GM23338 (cell line): ENCODE measurements at regions not wholly inside any gene's neighbourhood (a gene's known extent, or its start where the extent isn't known, plus 50 kb on each side); places are given as distances from the start of the nearest gene placed in this dataset.

Experiments
- ATAC-seq: fragments of 200-7000 bp; cut with Tn5 transposase; 3 replicates; pipeline ENCODE4 v1.9.1; 2020
- DNase-seq: peaks from one replicate; pipeline ENCODE4 v3.0.0-alpha.2; 2015; ENCODE audit warnings: low spot score
- H2AFZ ChIP-seq: fragments of 200-600 bp; sonication (generic); 2 replicates; pipeline ENCODE4 v1.8.0; 2016; ENCODE audit warnings: antibody characterized with exemption, mild to moderate bottlenecking, moderate library complexity
- H3F3A ChIP-seq: fragments of 200-600 bp; sonication (generic); replicated peaks from 2 replicates; pipeline ENCODE4 v1.8.0; 2017; ENCODE audit warnings: antibody characterized with exemption, mixed run types, low read depth
- H3K27ac ChIP-seq: fragments of 200-600 bp; sonication (generic); 2 replicates; pipeline ENCODE4 v1.6.1; 2016; ENCODE audit warnings: low read depth
- H3K27me3 ChIP-seq: fragments of 200-600 bp; sonication (generic); 2 replicates; pipeline ENCODE4 v1.8.0; 2016; ENCODE audit warnings: mild to moderate bottlenecking, mixed run types, moderate library complexity; ENCODE audit not compliant: insufficient read depth
- H3K36me3 ChIP-seq: fragments of 200-600 bp; sonication (generic); 2 replicates; pipeline ENCODE4 v1.8.0; 2016; ENCODE audit warnings: mild to moderate bottlenecking; ENCODE audit not compliant: insufficient read depth
- H3K4me1 ChIP-seq: fragments of 200-600 bp; sonication (generic); 2 replicates; pipeline ENCODE4 v1.8.0; 2016; ENCODE audit warnings: mild to moderate bottlenecking, moderate library complexity; ENCODE audit not compliant: insufficient read depth
- H3K4me2 ChIP-seq: fragments of 200-600 bp; sonication (generic); 2 replicates; pipeline ENCODE4 v1.7.1; 2017; ENCODE audit warnings: mixed run types
- H3K4me3 ChIP-seq: fragments of 200-600 bp; sonication (generic); 2 replicates; pipeline ENCODE4 v1.6.1; 2016; ENCODE audit warnings: mixed run types
- H3K79me2 ChIP-seq: fragments of 200-600 bp; sonication (generic); replicated peaks from 2 replicates; pipeline ENCODE4 v1.8.0; 2017; ENCODE audit warnings: mild to moderate bottlenecking; ENCODE audit not compliant: insufficient read depth
- H3K9me2 ChIP-seq: fragments of 200-600 bp; sonication (generic); 2 replicates; pipeline ENCODE4 v1.8.0; 2017; ENCODE audit not compliant: insufficient read depth
- H4K20me1 ChIP-seq: fragments of 200-600 bp; sonication (generic); replicated peaks from 2 replicates; pipeline ENCODE4 v1.8.0; 2017; ENCODE audit warnings: mild to moderate bottlenecking; ENCODE audit not compliant: insufficient read depth
- H3K27ac Mint-ChIP-seq: 2 replicates; pipeline ENCODE4 v1.8.0; 2020; ENCODE audit warnings: inconsistent platforms, mild to moderate bottlenecking, moderate library complexity, mixed read lengths
- H3K27me3 Mint-ChIP-seq: 3 replicates; pipeline ENCODE4 v1.8.0; 2022; ENCODE audit warnings: low read depth, mild to moderate bottlenecking, moderate library complexity, mixed read lengths, inconsistent platforms; ENCODE audit not compliant: insufficient read depth, poor library complexity
- H3K36me3 Mint-ChIP-seq: 3 replicates; pipeline ENCODE4 v1.8.0; 2021; ENCODE audit warnings: low read depth, mild to moderate bottlenecking, inconsistent platforms, moderate library complexity, mixed read lengths
- H3K4me1 Mint-ChIP-seq: 3 replicates; pipeline ENCODE4 v1.8.0; 2020; ENCODE audit warnings: mild to moderate bottlenecking, inconsistent platforms, mixed read lengths
- H3K4me3 Mint-ChIP-seq: 3 replicates; pipeline ENCODE4 v1.8.0; 2021; ENCODE audit warnings: moderate library complexity, mild to moderate bottlenecking, inconsistent platforms, mixed read lengths
- H3K9me3 Mint-ChIP-seq: 3 replicates; pipeline ENCODE4 v1.8.0; 2020; ENCODE audit warnings: moderate library complexity, mild to moderate bottlenecking, inconsistent platforms, mixed read lengths
- ETS1 ChIP-seq: IDR thresholded peaks from 2 replicates; pipeline ENCODE4 v1.6.1; 2016; ENCODE audit warnings: antibody characterized with exemption
- JUNB ChIP-seq: IDR thresholded peaks from one replicate; pipeline ENCODE4 v1.6.1; 2016; ENCODE audit warnings: antibody characterized with exemption; ENCODE audit not compliant: unreplicated experiment
- NANOG ChIP-seq: IDR thresholded peaks from 2 replicates; pipeline ENCODE4 v1.6.1; 2016; ENCODE audit warnings: antibody characterized with exemption, borderline replicate concordance
- STAT1 ChIP-seq: IDR thresholded peaks from one replicate; pipeline ENCODE4 v1.6.1; 2016; ENCODE audit warnings: antibody characterized with exemption; ENCODE audit not compliant: unreplicated experiment
- ZNF462 ChIP-seq: fragments of 250-450 bp; sonication (Bioruptor Pico); IDR thresholded peaks from 2 replicates; pipeline ENCODE4 v1.5.0; 2020; ENCODE audit warnings: mild to moderate bottlenecking, moderate library complexity

GRCh38 chr10:36385693-36386092 lies 739.7 kb upstream of the ANKRD30A start (continued):
- TF ChIP-seq ZNF462 (CRISPR knock-in tag) = no peak

- no peaks in the 10 kb centered on the region for H3F3A ChIP-seq
- no peaks in the 10 kb centered on the region for H3K9me2 ChIP-seq
- TF ChIP-seq NANOG (no peak), JUNB (no peak), STAT1 (no peak), ETS1 (no peak)
Observed at GRCh38 chr10:36383349-36383748, 741.3 kb upstream of the FZD8 start.

More at GRCh38 chr10:36383349-36383748, 741.3 kb upstream of the FZD8 start:
- Mint-ChIP-seq H3K4me3 (no peak overlapping the region), H3K27me3 (no peaks in the 10 kb centered on the region), H3K36me3 (no peaks in the 10 kb centered on the region), H3K4me1 (no peaks in the 10 kb centered on the region), H3K27ac (no peak overlapping the region), H3K9me3 (no peaks in the 10 kb centered on the region; the same call in 2 of the 3 replicates)
- DNase-seq (no peak), ATAC-seq (no peak)
- no peak overlapping the region for H3K4me3 ChIP-seq
- no peaks in the 10 kb centered on the region for H3K27me3 ChIP-seq
- H4K20me1 ChIP-seq = no peaks in the 10 kb centered on the region
- H2AFZ ChIP-seq = no peak overlapping the region
- H3K4me1 ChIP-seq = no peaks in the 10 kb centered on the region
- no peaks in the 10 kb centered on the region for H3K36me3 ChIP-seq
- no peaks in the 10 kb centered on the region for H3K79me2 ChIP-seq
- no peak overlapping the region for H3K27ac ChIP-seq
- H3K4me2 ChIP-seq = no peak overlapping the region
